HEK293 (cell line): ENCODE measurements at regions not wholly inside any gene's neighbourhood (a gene's known extent, or its start where the extent isn't known, plus 50 kb on each side); places are given as distances from the start of the nearest gene placed in this dataset.

Source experiments
- SALL2 ChIP-seq: fragments of 450-650 bp; formaldehyde crosslinking; IDR thresholded peaks from 2 replicates; pipeline ENCODE4 v1.5.0; 2017; ENCODE audit warnings: missing biosample characterization, mild to moderate bottlenecking, missing genetic modification characterization, borderline replicate concordance
- ZNF10 ChIP-seq: fragments of 450-650 bp; formaldehyde crosslinking; IDR thresholded peaks from 2 replicates; pipeline ENCODE4 v1.5.1; 2017; ENCODE audit warnings: missing biosample characterization, missing genetic modification characterization
- ZNF138 ChIP-seq: fragments of 450-650 bp; formaldehyde crosslinking; IDR thresholded peaks from 2 replicates; pipeline ENCODE4 v1.5.1; 2016; ENCODE audit warnings: missing biosample characterization, missing genetic modification characterization, borderline replicate concordance
- ZNF302 ChIP-seq: fragments of 450-650 bp; formaldehyde crosslinking; IDR thresholded peaks from 2 replicates; pipeline ENCODE4 v1.5.1; 2016; ENCODE audit warnings: missing biosample characterization, missing genetic modification characterization, low read depth
- ZNF510 ChIP-seq: fragments of 450-650 bp; formaldehyde crosslinking; IDR thresholded peaks from 2 replicates; pipeline ENCODE4 v1.5.1; 2018; ENCODE audit warnings: mild to moderate bottlenecking, missing genetic modification characterization, missing biosample characterization; ENCODE audit not compliant: insufficient replicate concordance
- TF ChIP-seq, protein P1 (sequence below): fragments of 450-650 bp; formaldehyde crosslinking; IDR thresholded peaks from 2 replicates; pipeline ENCODE4 v1.5.1; 2016; ENCODE audit warnings: missing biosample characterization, missing genetic modification characterization
- TF ChIP-seq, protein P2 (sequence below): fragments of 450-650 bp; formaldehyde crosslinking; IDR thresholded peaks from 2 replicates; pipeline ENCODE4 v1.5.1; 2016; ENCODE audit warnings: missing biosample characterization, missing genetic modification characterization
- TF ChIP-seq, protein P3 (sequence below): fragments of 450-650 bp; formaldehyde crosslinking; IDR thresholded peaks from 2 replicates; pipeline ENCODE4 v1.5.1; 2016; ENCODE audit warnings: missing biosample characterization, missing genetic modification characterization, low read depth

DNA sequence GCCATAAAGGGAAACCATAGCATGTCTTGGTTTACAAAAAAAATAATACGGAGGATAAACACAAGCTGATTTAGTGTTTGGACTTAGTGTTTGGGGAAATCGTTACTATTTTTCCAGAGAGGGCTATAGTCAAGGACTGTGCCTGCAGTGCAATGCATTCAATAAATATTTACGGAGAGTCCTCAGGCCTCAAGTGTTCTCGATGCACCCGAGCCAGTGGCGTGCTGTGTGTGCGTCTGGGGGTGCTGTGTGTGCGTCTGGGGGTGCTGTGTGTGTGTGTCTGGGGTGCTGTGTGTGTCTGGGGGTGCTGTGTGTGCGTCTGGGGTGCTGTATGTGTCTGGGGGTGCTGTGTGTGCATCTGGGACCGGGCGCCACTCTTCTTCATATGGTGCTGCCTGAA, 71.7 kb upstream of the GTF3A start:
- TF ChIP-seq SALL2, result no peak
- TF ChIP-seq, protein P1, sequence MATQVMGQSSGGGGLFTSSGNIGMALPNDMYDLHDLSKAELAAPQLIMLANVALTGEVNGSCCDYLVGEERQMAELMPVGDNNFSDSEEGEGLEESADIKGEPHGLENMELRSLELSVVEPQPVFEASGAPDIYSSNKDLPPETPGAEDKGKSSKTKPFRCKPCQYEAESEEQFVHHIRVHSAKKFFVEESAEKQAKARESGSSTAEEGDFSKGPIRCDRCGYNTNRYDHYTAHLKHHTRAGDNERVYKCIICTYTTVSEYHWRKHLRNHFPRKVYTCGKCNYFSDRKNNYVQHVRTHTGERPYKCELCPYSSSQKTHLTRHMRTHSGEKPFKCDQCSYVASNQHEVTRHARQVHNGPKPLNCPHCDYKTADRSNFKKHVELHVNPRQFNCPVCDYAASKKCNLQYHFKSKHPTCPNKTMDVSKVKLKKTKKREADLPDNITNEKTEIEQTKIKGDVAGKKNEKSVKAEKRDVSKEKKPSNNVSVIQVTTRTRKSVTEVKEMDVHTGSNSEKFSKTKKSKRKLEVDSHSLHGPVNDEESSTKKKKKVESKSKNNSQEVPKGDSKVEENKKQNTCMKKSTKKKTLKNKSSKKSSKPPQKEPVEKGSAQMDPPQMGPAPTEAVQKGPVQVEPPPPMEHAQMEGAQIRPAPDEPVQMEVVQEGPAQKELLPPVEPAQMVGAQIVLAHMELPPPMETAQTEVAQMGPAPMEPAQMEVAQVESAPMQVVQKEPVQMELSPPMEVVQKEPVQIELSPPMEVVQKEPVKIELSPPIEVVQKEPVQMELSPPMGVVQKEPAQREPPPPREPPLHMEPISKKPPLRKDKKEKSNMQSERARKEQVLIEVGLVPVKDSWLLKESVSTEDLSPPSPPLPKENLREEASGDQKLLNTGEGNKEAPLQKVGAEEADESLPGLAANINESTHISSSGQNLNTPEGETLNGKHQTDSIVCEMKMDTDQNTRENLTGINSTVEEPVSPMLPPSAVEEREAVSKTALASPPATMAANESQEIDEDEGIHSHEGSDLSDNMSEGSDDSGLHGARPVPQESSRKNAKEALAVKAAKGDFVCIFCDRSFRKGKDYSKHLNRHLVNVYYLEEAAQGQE (tag by site-specific recombination), result no peak
- TF ChIP-seq, protein P2, sequence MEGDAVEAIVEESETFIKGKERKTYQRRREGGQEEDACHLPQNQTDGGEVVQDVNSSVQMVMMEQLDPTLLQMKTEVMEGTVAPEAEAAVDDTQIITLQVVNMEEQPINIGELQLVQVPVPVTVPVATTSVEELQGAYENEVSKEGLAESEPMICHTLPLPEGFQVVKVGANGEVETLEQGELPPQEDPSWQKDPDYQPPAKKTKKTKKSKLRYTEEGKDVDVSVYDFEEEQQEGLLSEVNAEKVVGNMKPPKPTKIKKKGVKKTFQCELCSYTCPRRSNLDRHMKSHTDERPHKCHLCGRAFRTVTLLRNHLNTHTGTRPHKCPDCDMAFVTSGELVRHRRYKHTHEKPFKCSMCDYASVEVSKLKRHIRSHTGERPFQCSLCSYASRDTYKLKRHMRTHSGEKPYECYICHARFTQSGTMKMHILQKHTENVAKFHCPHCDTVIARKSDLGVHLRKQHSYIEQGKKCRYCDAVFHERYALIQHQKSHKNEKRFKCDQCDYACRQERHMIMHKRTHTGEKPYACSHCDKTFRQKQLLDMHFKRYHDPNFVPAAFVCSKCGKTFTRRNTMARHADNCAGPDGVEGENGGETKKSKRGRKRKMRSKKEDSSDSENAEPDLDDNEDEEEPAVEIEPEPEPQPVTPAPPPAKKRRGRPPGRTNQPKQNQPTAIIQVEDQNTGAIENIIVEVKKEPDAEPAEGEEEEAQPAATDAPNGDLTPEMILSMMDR (tag by site-specific recombination), result no peak
- TF ChIP-seq ZNF302, result no peak
- no peak for TF ChIP-seq ZNF10
- no peak for TF ChIP-seq ZNF138
- TF ChIP-seq, protein P3, sequence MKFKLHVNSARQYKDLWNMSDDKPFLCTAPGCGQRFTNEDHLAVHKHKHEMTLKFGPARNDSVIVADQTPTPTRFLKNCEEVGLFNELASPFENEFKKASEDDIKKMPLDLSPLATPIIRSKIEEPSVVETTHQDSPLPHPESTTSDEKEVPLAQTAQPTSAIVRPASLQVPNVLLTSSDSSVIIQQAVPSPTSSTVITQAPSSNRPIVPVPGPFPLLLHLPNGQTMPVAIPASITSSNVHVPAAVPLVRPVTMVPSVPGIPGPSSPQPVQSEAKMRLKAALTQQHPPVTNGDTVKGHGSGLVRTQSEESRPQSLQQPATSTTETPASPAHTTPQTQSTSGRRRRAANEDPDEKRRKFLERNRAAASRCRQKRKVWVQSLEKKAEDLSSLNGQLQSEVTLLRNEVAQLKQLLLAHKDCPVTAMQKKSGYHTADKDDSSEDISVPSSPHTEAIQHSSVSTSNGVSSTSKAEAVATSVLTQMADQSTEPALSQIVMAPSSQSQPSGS (tag by site-specific recombination), result no peak
- no peak for TF ChIP-seq ZNF510
